Stimulated activated CD4-positive, alpha-beta T cell treated with anti-CD3 and anti-CD28 coated beads, Interleukin-15, amount 100 ng/mL, for 24 hours (primary cell): ENCODE measurements at regions not wholly inside any gene's neighbourhood (a gene's known extent, or its start where the extent isn't known, plus 50 kb on each side); places are given as distances from the start of the nearest gene placed in this dataset.

ENCODE experiments used
- DNase-seq: peaks from one replicate; pipeline ENCODE4 v3.0.0-alpha.2; 2020

DNA sequence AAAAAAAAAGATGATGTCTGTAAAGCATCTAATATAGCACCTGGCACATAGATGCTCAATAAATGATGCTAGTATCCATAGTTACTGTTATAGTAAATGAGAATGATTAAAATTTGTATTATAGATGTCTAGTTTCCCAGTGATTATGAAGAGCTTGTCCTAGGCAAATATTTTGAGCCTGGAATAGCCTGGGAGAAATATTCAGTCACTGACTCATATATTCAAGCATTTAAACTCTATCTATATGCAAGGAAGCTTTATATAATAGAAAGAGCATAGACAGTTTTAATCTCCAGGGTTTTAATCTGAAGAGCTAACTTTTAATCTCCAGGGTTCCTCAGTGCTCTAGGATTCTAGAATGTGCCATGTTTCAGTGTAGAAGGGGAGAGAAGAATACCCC lies 91.5 kb upstream of the VASH1 start:
- no peak for DNase-seq

DNA sequence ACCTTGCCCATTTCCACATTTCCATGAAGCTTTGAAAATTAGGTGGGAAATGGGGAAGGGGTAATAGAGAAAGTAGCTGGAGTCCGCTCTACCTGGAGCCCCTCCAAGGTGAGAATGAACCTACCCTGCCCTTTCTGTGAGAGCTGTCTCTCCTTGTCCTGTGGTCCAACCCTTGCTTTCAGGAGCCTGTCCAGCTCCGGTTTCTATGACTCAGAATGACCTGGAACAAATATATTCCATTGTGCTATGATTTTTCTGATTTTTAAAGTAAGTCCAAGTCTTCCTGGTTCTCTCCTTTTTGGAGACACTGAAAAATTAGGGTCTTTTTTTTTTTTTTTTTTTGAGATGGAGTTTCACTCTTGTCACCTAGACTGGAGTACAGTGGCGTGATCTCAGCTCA lies 89.1 kb upstream of the VASH1 start:
- DNase-seq: no peak

GRCh38 chr14:76673261-76673660 lies 88.0 kb upstream of the VASH1 start:
- no peak for DNase-seq

DNA sequence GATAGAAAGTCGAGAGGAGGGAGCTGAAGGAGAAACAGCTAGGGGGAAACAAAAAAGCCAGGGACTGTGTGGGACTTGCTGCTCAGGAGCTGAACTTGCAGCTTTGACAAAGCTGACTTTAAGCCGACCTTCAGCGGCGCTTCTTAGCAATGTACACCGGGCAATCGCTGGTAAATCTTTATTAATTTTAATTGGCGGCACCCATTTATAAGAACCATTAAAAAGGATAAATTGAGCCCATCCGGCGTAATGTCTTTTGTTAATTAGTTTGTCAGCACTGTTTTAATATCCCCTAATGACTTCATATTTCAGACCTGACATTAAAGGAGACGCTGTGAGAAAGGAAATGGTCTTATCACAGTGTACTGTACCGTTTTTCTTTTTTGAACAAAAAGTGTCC lies 86.2 kb upstream of the VASH1 start:
- DNase-seq: no peak

- DNase-seq: no peak
Measured at GRCh38 chr14:76676539-76676938, 84.7 kb upstream of the VASH1 start.

- no peak for DNase-seq
Measured at GRCh38 chr14:76677534-76678145, 83.6 kb upstream of the VASH1 start.

DNA sequence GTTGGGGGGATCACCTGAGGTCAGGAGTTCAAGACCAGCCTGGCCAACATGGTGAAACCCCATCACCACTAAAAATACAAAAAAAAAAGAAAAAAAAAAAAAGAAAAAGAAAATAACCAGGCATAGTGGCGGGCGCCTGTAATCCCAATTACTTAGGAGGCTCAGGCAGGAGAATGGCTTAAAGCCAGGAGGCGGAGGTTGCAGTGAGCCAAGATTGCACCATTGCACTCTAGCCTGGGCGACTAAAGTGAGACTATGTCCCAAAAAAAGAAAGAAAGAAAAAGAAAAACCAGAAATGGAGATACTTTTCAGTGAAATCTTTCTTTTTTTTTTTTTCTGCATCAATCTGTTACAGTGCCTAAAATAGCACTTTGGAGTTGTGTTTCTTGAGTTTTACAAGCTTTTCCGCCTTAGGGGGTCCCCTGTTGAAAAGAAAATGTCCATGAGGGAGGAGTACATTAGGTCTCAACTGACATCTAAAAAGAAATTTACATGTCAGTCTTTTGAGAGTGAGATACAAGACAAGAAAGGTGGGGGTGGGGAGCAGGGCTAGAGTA lies 82.9 kb upstream of the VASH1 start:
- no peak for DNase-seq

DNA sequence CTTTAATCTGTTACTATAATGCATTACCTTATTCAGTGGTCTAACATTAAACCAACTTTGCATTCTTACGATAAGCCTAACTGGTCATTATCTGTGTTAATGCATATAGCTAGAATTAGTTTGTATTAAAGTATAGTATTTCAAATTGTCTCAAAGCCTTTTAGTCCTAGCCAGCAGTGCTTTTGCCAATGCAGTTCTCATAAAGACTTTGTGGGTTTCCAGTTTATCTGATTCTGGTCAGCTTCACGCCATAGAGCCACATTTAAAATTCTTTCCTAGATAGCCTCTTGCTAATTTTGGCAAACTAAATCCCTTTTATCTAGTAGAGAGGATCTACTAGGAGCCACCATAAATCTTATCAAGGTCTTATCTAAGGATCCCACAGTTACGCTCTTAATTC lies 78.9 kb upstream of the VASH1 start:
- DNase-seq: no peak

- DNase-seq: no peak
Measured at GRCh38 chr14:76686646-76687045, 74.6 kb upstream of the VASH1 start.

GRCh38 chr14:76687611-76688382 lies 73.5 kb upstream of the VASH1 start:
- DNase-seq: no peak

DNA sequence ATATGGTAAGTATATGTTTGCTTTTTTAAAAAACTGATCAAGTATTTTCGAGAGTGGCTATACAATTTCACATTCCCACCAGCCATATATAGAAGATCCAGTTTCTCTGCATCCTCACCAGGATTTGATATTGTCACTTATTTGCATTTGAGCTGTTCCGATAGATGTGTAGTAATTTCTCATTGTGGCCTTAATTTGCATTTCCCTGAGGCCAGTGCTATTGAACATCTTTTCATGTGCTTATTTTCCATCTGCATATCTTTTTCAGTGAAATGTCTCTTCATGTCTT lies 72.9 kb upstream of the VASH1 start:
- no peak for DNase-seq

DNA sequence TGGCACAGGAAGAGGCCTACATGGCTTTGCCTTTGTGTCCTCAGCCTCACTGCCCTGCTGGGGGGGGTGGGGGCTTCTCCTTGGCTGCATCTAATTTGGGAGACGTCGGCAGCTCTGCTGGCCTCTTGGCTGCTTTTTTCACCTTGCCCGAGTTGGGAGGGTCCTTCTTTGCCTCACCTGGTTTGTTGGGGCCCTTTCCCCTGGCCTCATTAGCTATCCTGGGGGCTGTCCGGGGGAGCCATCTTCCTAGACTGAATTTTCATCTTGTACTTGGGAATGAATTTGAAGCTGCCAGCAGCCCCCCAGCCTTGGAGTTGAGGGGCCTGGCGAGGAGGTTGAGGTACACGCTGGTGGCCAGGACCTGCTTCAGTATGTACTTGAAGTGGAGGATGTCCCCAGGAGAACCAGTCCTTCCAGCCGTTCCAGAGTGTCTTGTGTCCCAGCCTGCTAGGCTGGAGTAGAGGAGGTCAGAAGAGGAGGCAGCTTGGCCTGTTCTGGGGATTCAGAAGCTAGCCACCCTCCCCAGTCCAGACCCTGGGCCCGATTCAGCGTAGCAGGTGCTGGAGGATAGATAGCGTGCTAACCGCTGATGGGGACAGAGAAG lies 70.7 kb upstream of the VASH1 start:
- no peak for DNase-seq

GRCh38 chr14:76694106-76694505 lies 67.2 kb upstream of the VASH1 start:
- DNase-seq: no peak

DNA sequence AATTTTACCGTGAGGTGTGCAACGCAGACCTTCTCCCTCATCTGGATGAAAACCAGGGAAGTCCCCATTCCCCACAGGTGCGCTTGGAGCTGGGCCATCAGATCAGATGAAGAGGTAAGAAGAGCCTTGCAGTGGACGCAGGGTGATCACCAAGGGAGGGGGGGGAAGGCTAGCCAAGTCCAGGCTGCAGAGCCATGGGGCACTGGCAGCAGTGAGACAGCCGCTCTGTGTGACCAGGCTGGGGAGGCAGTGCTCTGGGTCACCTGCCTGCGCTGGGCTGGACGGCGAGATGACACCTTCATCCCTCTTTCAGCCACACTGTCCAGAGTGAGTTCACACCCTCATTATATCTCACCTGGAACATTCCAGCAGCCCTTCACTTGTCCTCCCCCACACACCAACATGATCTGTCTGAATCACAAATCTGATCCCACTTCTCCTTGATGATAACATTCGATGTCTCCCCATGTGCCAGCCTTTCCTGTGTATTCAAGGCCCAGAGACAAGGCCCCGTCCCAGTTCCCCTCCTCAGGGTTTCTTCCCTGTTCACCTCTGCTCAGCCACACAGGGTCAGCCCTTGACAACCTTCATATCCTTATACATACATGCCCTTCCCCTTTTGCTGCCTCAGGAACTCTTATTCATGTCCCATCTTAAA lies 65.9 kb upstream of the VASH1 start:
- no peak for DNase-seq

DNA sequence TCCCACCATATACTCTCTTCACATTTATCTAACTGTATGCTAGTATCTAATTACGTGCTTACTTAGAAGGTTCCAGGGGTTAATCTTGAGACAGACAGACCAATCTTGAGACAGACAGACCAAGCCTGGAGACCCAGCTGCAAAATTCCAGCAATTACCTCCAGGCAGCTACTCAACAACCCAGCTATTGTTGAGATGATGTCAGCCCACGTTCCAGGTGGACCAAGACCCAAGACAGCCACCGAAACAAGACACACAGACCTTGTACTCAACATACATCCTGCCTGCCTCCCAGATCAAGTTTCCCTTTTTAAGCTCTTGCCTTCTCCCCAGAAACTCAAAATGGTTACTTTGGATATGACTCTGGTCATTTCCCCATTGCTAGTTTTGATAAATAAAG lies 64.9 kb upstream of the VASH1 start:
- DNase-seq: no peak

DNA sequence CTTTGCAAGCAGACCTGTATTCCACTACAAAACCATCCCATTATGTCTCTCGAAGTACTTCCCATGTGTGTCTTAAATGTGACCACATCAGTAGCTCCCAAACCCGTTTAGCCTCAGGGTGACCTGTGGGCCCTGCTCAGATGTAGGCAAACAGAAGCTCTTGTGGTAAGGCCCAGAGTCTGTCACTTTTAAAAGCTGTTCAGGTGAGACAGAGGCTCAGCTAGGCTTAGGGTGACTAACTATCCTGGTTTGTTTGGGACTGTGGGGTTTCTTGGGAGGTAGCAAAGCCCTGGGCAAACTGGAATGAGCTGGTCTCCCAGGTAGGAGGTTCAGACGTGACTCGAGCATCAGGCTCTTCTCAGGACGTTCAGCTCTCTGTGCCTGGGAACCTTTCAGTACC lies 64.5 kb upstream of the VASH1 start:
- no peak for DNase-seq

DNA sequence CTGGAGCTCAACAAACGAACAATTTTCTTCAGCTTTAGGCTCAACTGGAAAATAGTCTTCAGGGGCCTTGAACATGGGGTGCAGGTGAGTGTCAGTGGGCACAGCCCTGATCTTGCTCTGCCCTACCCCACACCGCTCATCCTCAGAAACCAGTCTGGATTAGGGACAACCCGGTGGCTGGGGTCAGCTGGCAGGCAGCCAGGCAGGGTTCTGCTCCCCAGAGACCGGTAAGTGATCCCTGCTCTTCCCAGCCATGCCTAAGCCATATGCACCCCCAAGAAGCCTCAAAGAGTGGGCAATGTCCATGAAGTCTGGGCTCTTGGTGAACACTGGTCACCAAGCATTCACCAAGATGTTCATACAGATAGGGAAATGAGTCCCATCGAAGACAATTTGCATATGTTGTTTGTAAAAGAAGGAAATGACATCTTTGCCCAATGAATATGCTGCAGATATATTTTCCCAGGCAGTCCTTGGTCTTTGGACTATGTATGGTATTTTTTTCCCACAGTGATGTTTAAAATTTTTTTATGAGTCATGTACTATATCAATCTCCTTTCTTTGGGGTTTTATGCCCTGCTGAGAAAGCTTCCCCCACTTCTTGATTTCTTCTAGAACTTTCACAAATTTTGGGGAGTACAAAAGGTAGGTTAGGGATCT lies 63.9 kb upstream of the VASH1 start:
- no peak for DNase-seq

DNA sequence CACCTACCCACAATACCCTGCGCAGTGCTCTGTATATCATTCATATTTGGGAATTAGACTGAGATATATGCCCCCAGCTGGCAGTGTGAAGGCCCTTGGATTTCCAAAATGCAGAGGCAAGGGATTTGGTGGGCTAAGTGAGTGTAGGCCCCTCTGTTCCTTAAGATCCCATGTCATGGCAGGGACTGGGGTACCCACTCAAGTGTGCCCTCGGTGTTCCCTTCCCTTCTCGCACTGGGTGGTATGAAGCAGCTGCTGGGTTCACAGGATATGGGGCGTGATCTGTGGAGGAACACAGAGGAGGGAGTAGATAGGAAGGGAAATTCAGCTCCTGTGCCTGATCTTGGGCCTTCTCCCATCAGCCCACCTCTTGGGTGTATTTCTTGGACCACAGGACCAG lies 63.1 kb upstream of the VASH1 start:
- no peak for DNase-seq

DNA sequence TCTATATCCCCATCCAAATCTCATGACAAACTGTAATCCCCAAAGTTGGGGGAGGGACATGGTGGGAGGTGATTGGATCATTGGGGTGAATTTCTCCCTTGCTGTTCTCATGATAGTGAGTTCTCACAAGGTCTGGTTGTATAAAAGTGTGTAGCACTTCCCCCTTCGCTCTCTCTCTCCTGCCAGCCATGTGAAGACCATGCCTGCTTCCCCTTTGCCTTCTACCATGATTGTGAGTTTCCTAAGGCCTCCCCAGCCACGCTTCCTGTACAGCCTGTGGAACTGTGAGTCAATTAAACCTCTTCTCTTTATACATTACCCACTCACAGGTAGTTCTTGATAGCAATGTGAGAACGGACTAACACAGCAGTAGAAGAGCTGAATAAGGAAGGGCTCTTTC lies 62.6 kb upstream of the VASH1 start:
- no peak for DNase-seq

- DNase-seq: no peak
Measured at GRCh38 chr14:76699209-76699938, 61.9 kb upstream of the VASH1 start.

DNA sequence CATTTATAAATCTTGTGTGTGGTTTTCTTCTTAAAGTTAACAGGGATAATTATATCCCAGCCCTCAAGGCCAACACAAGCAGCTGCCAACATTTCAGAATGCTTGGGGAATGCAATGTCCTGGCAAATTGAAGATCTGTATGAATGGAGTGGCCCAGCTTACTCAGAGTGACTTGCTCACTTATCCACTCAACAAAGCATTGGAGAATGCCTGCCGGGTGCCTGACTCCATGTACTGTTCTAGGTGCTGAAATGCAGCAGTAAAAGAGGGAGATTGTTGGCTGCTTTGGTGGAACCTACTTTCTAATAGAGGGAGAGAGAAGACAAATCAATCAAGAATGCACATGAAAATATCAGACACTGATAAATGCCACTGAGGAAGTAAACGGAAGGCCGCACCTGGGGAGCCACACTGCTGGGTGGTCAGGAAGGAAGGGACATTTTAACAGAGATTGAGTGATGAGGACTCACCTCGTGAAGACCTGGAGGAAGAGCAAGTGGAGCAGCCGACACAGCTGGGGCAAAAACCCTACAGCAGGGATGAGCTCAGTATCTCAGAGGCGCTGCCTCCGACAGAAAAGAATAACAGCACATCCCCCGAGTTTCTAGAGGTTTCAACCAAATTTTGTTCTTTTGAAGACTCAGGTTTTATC lies 61.2 kb upstream of the VASH1 start:
- DNase-seq: no peak

GRCh38 chr14:76701436-76701835 lies 59.8 kb upstream of the VASH1 start:
- DNase-seq: no peak
